HCT116 (cell line): ENCODE measurements at regions not wholly inside any gene's neighbourhood (a gene's known extent, or its start where the extent isn't known, plus 50 kb on each side); places are given as distances from the start of the nearest gene placed in this dataset.

Source experiments
- CEBPB ChIP-seq: IDR thresholded peaks from 2 replicates; pipeline ENCODE4 v1.6.1; 2012; ENCODE audit warnings: low read depth
- EZH2 ChIP-seq: fragments of 200-600 bp; sonication (generic); IDR thresholded peaks from 2 replicates; pipeline ENCODE4 v1.6.1; 2017; ENCODE audit warnings: antibody characterized with exemption, mixed run types
- POLR2A ChIP-seq: IDR thresholded peaks from 2 replicates; pipeline ENCODE4 v1.7.0; 2011; ENCODE audit warnings: borderline replicate concordance; ENCODE audit not compliant: insufficient read depth, insufficient read length; ENCODE audit errors: extremely low read depth
- POLR2AphosphoS5 ChIP-seq: IDR thresholded peaks from 2 replicates; pipeline ENCODE4 v1.6.1; 2011; ENCODE audit warnings: mild to moderate bottlenecking, low read depth, low read length, moderate library complexity
- RAD21 ChIP-seq: IDR thresholded peaks from 2 replicates; pipeline ENCODE4 v1.6.1; 2012; ENCODE audit warnings: low read depth, mild to moderate bottlenecking
- YY1 ChIP-seq: IDR thresholded peaks from 2 replicates; pipeline ENCODE4 v1.6.1; 2011; ENCODE audit warnings: low read length, low read depth, moderate library complexity, mild to moderate bottlenecking; ENCODE audit not compliant: insufficient replicate concordance; ENCODE audit errors: extremely low read depth
- TF ChIP-seq, protein P1 (sequence below), 3 experiments: fragments of 200-600 bp in 1 of 3; sonication (generic) in 1 of 3; IDR thresholded peaks in 2 of 3; conservative IDR thresholded peaks in 1 of 3; 2 replicates each; pipeline ENCODE4 v1.5.1; 2012 to 2017; ENCODE audit warnings: low read depth in 2 of 3, low read length in 2 of 3, antibody characterized with exemption in 1 of 3, borderline replicate concordance in 1 of 3, control low read depth in 1 of 3, mild to moderate bottlenecking in 1 of 3, mixed read lengths in 1 of 3, mixed run types in 1 of 3, moderate library complexity in 1 of 3; ENCODE audit not compliant: insufficient read depth in 1 of 3
- TF ChIP-seq, protein P2 (sequence below): IDR thresholded peaks from 2 replicates; pipeline ENCODE4 v1.6.1; 2012; ENCODE audit warnings: low read depth
- TF ChIP-seq, protein P3 (sequence below): IDR thresholded peaks from 2 replicates; pipeline ENCODE4 v1.6.1; 2012

DNA sequence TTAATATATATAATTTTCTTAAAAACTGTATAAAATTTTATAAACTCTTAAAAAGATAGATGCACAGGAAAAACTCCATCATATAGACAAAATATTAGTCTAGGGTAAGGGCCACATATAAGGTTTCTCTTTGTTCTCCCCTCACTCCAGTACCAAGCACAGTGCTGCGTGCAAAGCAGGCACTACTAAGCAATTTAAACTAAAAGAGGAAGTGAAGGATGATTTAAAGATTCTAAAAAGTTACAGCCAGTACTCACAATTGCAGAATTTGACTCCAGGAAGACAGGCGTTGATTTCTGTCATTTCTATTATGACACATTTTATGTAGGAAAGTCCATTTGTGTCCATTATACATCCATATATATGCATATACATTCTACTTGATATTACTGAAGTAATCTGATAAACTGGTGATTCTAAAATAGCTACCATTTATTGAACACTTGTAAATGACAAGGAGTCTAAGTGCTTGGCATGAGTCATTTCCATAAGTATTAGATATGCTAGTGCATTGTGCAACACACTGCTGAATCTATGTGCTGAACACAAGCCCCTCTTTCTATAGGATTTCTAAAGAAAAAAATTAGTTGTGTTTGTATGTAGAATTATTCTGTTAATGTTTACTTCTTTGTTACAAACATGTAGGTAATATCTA is 785.5 kb upstream of the ARRDC4 start:
- TF ChIP-seq, protein P1, sequence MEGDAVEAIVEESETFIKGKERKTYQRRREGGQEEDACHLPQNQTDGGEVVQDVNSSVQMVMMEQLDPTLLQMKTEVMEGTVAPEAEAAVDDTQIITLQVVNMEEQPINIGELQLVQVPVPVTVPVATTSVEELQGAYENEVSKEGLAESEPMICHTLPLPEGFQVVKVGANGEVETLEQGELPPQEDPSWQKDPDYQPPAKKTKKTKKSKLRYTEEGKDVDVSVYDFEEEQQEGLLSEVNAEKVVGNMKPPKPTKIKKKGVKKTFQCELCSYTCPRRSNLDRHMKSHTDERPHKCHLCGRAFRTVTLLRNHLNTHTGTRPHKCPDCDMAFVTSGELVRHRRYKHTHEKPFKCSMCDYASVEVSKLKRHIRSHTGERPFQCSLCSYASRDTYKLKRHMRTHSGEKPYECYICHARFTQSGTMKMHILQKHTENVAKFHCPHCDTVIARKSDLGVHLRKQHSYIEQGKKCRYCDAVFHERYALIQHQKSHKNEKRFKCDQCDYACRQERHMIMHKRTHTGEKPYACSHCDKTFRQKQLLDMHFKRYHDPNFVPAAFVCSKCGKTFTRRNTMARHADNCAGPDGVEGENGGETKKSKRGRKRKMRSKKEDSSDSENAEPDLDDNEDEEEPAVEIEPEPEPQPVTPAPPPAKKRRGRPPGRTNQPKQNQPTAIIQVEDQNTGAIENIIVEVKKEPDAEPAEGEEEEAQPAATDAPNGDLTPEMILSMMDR (IDR thresholded peaks at IDR 0.05 in 2 of 3, conservative IDR thresholded peaks at IDR 0.05 in 1 of 3; ENCODE audit: borderline replicate concordance in 1 of 3, insufficient read depth in 1 of 3, low read depth in 2 of 3, low read length in 2 of 3): no peak
- TF ChIP-seq RAD21: no peak
- TF ChIP-seq POLR2A: no peak
- TF ChIP-seq EZH2: no peak
- TF ChIP-seq, protein P2, sequence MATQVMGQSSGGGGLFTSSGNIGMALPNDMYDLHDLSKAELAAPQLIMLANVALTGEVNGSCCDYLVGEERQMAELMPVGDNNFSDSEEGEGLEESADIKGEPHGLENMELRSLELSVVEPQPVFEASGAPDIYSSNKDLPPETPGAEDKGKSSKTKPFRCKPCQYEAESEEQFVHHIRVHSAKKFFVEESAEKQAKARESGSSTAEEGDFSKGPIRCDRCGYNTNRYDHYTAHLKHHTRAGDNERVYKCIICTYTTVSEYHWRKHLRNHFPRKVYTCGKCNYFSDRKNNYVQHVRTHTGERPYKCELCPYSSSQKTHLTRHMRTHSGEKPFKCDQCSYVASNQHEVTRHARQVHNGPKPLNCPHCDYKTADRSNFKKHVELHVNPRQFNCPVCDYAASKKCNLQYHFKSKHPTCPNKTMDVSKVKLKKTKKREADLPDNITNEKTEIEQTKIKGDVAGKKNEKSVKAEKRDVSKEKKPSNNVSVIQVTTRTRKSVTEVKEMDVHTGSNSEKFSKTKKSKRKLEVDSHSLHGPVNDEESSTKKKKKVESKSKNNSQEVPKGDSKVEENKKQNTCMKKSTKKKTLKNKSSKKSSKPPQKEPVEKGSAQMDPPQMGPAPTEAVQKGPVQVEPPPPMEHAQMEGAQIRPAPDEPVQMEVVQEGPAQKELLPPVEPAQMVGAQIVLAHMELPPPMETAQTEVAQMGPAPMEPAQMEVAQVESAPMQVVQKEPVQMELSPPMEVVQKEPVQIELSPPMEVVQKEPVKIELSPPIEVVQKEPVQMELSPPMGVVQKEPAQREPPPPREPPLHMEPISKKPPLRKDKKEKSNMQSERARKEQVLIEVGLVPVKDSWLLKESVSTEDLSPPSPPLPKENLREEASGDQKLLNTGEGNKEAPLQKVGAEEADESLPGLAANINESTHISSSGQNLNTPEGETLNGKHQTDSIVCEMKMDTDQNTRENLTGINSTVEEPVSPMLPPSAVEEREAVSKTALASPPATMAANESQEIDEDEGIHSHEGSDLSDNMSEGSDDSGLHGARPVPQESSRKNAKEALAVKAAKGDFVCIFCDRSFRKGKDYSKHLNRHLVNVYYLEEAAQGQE: no peak
- TF ChIP-seq, protein P3, sequence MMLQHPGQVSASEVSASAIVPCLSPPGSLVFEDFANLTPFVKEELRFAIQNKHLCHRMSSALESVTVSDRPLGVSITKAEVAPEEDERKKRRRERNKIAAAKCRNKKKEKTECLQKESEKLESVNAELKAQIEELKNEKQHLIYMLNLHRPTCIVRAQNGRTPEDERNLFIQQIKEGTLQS: no peak
- TF ChIP-seq POLR2AphosphoS5: no peak
- TF ChIP-seq YY1: no peak
- no peak for TF ChIP-seq CEBPB
